Mammary epithelial cell (primary cell): ENCODE measurements at regions not wholly inside any gene's neighbourhood (a gene's known extent, or its start where the extent isn't known, plus 50 kb on each side); places are given as distances from the start of the nearest gene placed in this dataset.

Experiments used
- CTCF ChIP-seq, 2 donors: IDR thresholded peaks in 1 of 2; conservative IDR thresholded peaks in 1 of 2; 2 replicates each; pipeline ENCODE4 v1.5.1; 2011 to 2012; ENCODE audit warnings: inconsistent platforms in 2 of 2, low read length in 2 of 2, mild to moderate bottlenecking in 2 of 2, control low read depth in 1 of 2, low read depth in 1 of 2; ENCODE audit not compliant: insufficient read depth in 1 of 2; ENCODE audit errors: extremely low read depth in 1 of 2
- EZH2 ChIP-seq: IDR thresholded peaks from 2 replicates; pipeline ENCODE4 v1.6.1; 2012; ENCODE audit warnings: low read length, inconsistent platforms, borderline replicate concordance

DNA sequence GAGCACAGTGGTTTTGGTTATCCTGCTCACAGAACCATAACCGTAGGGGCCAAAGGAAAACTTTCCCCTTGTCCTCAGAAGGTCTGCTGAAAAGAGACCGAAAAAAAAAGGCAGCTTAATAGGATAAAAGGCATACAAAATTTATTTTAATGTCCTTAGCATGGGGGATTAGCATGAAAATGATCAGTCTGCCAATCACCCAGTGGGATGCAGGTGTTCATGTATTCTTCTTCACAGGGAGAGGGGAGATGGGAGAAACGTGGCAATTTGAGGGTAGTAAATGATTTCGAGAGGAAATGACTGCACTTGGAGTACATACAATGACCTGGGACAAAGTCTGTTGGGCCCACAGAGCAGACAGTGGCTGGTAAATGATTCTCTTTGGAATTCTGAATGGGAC lies 194.0 kb downstream of the AJAP1 start:
- TF ChIP-seq CTCF (conservative IDR thresholded peaks at IDR 0.05 in 1 of 2, IDR thresholded peaks at IDR 0.05 in 1 of 2; ENCODE audit: extremely low read depth in 1 of 2, insufficient read depth in 1 of 2, low read depth in 1 of 2, low read length in 2 of 2) (no peak), EZH2 (no peak)
